H1 (cell line): ENCODE measurements at regions not wholly inside any gene's neighbourhood (a gene's known extent, or its start where the extent isn't known, plus 50 kb on each side); places are given as distances from the start of the nearest gene placed in this dataset.

Experiments used
- CTCF ChIA-PET: fragments of 300-600 bp; sonication (Branson Sonifier 250); formaldehyde crosslinking; loops from one replicate; lab custom pipeline; 2021; ENCODE audit not compliant: partially characterized antibody; lab: Charles Lee
- POLR2A ChIA-PET: fragments of 300-600 bp; sonication (Branson Sonifier 250); formaldehyde crosslinking; loops from one replicate; lab custom pipeline; 2021; ENCODE audit warnings: inconsistent platforms; ENCODE audit not compliant: partially characterized antibody; lab: Charles Lee
- DNase-seq, 2 experiments: peaks; one replicate each; pipeline versions ENCODE4 v3.0.0 to v3.0.0-alpha.2; 2010 to 2022; ENCODE audit warnings: low spot score in 2 of 2, low read depth in 1 of 2, mixed read lengths in 1 of 2
- FAIRE-seq: peaks from 2 replicates; lab custom pipeline; 2011; peaks lifted over from hg19 to GRCh38; lab: Jason Lieb, UNC
- H2AFZ ChIP-seq: 2 replicates; pipeline ENCODE4 v1.8.1; 2012; ENCODE audit warnings: low read length, inconsistent platforms
- H2AK5ac ChIP-seq: 2 replicates; pipeline ENCODE4 v1.6.1; 2013; ENCODE audit warnings: low read depth, low read length
- H2BK120ac ChIP-seq: replicated peaks from 2 replicates; pipeline ENCODE3; 2013; ENCODE audit warnings: low read depth, low read length, inconsistent platforms
- H2BK12ac ChIP-seq: 2 replicates; pipeline ENCODE4 v1.6.1; 2013; ENCODE audit warnings: low read depth, low read length
- H2BK15ac ChIP-seq: 2 replicates; pipeline ENCODE4 v1.6.1; 2013; ENCODE audit warnings: low read length
- H2BK20ac ChIP-seq: 2 replicates; pipeline ENCODE4 v1.6.1; 2013; ENCODE audit warnings: low read length
- H2BK5ac ChIP-seq: 2 replicates; pipeline ENCODE4 v1.6.1; 2013; ENCODE audit warnings: low read depth, low read length
- H3K14ac ChIP-seq: 2 replicates; pipeline ENCODE4 v1.6.1; 2013; ENCODE audit warnings: inconsistent platforms; ENCODE audit not compliant: insufficient read length
- H3K18ac ChIP-seq: 2 replicates; pipeline ENCODE4 v1.6.1; 2013; ENCODE audit warnings: low read length; ENCODE audit errors: extremely low read depth
- H3K23ac ChIP-seq: 2 replicates; pipeline ENCODE4 v1.6.1; 2013; ENCODE audit warnings: inconsistent platforms; ENCODE audit not compliant: insufficient read length
- H3K23me2 ChIP-seq: 2 replicates; pipeline ENCODE4 v1.6.1; 2013; ENCODE audit warnings: low read depth, low read length
- H3K27ac ChIP-seq: 2 replicates; pipeline ENCODE4 v1.6.1; 2011; ENCODE audit warnings: low read depth, low read length, inconsistent platforms
- H3K27me3 ChIP-seq, 4 experiments: replicated peaks in 1 of 4; 1 replicate in 1 of 4; 2 replicates in 3 of 4; pipeline versions ENCODE4 v1.6.1 to v1.8.1; 2011 to 2013; ENCODE audit warnings: low read length in 3 of 4, mild to moderate bottlenecking in 3 of 4, inconsistent platforms in 2 of 4, mixed read lengths in 2 of 4, moderate library complexity in 1 of 4; ENCODE audit not compliant: control insufficient read depth in 3 of 4, insufficient read depth in 3 of 4; ENCODE audit errors: extremely low read depth in 1 of 4
- H3K36me3 ChIP-seq, 4 experiments: 2 replicates each; pipeline versions ENCODE4 v1.6.1 to v1.8.1; 2011 to 2013; ENCODE audit warnings: mild to moderate bottlenecking in 4 of 4, low read length in 3 of 4, moderate library complexity in 2 of 4, control low read depth in 1 of 4, inconsistent platforms in 1 of 4; ENCODE audit not compliant: insufficient read depth in 4 of 4, control insufficient read depth in 2 of 4
- H3K4ac ChIP-seq: replicated peaks from 2 replicates; pipeline ENCODE3; 2013; ENCODE audit warnings: low read length, low read depth, mixed read lengths, inconsistent platforms; ENCODE audit not compliant: insufficient read length
- H3K4me1 ChIP-seq, 4 experiments: replicated peaks in 1 of 4; 1 replicate in 1 of 4; 2 replicates in 3 of 4; pipeline versions ENCODE4 v1.6.1 to v1.8.1; 2011 to 2013; ENCODE audit warnings: low read length in 3 of 4, inconsistent platforms in 2 of 4, mixed read lengths in 1 of 4; ENCODE audit not compliant: insufficient read depth in 4 of 4, control insufficient read depth in 3 of 4
- H3K4me2 ChIP-seq, 2 experiments: 2 replicates each; pipeline versions ENCODE4 v1.6.1 to v1.8.1; 2011 to 2013; ENCODE audit warnings: low read depth in 2 of 2, low read length in 2 of 2, control low read depth in 1 of 2, inconsistent platforms in 1 of 2, mild to moderate bottlenecking in 1 of 2; ENCODE audit not compliant: insufficient read depth in 1 of 2
- H3K4me3 ChIP-seq, 4 experiments: fragments of 200-600, 300-600 bp in 1 of 4; sonication (generic), shearing (Covaris generic), sonication (Bioruptor Twin) in 1 of 4; 2 replicates each; pipeline versions ENCODE4 v1.5.1 to v1.8.1; 2011 to 2016; ENCODE audit warnings: low read length in 4 of 4, low read depth in 3 of 4, control low read depth in 2 of 4, inconsistent platforms in 2 of 4, mild to moderate bottlenecking in 2 of 4, mixed read lengths in 1 of 4, moderate library complexity in 1 of 4; ENCODE audit not compliant: insufficient read depth in 2 of 4; ENCODE audit errors: extremely low read depth in 1 of 4
- H3K56ac ChIP-seq: replicated peaks from 2 replicates; pipeline ENCODE3; 2013; ENCODE audit warnings: low read depth, mild to moderate bottlenecking, mixed read lengths, low read length, inconsistent platforms; ENCODE audit not compliant: insufficient read length
- H3K79me1 ChIP-seq: 2 replicates; pipeline ENCODE4 v1.6.1; 2013; ENCODE audit warnings: low read depth, low read length, control low read depth
- H3K79me2 ChIP-seq, 2 experiments: 2 replicates each; pipeline versions ENCODE4 v1.6.1 to v1.8.1; 2012 to 2013; ENCODE audit warnings: low read length in 2 of 2, mild to moderate bottlenecking in 2 of 2, inconsistent platforms in 1 of 2; ENCODE audit not compliant: insufficient read depth in 2 of 2, control insufficient read depth in 1 of 2
- H3K9ac ChIP-seq, 4 experiments: replicated peaks in 1 of 4; 1 replicate in 1 of 4; 2 replicates in 3 of 4; pipeline versions ENCODE4 v1.6.1 to v1.8.1; 2011 to 2013; ENCODE audit warnings: low read depth in 3 of 4, low read length in 3 of 4, control low read depth in 2 of 4, mild to moderate bottlenecking in 2 of 4, moderate library complexity in 2 of 4, inconsistent platforms in 1 of 4; ENCODE audit errors: extremely low read depth in 1 of 4
- H3K9me3 ChIP-seq, 2 experiments: 2 replicates each; pipeline versions ENCODE4 v1.6.1 to v1.8.1; 2012 to 2013; ENCODE audit warnings: mild to moderate bottlenecking in 2 of 2, moderate library complexity in 2 of 2, control low read depth in 1 of 2, inconsistent platforms in 1 of 2, low read depth in 1 of 2, low read length in 1 of 2, mixed read lengths in 1 of 2; ENCODE audit not compliant: insufficient read depth in 2 of 2
- H4K20me1 ChIP-seq, 2 experiments: replicated peaks in 1 of 2; 2 replicates each; pipeline versions ENCODE3 to v1.8.1; 2011 to 2013; ENCODE audit warnings: inconsistent platforms in 2 of 2, low read length in 2 of 2, mild to moderate bottlenecking in 1 of 2; ENCODE audit not compliant: insufficient read depth in 2 of 2, control insufficient read depth in 1 of 2
- H4K5ac ChIP-seq: 2 replicates; pipeline ENCODE4 v1.6.1; 2013; ENCODE audit warnings: low read length, low read depth, mixed read lengths, inconsistent platforms; ENCODE audit not compliant: insufficient read length
- H4K8ac ChIP-seq: 2 replicates; pipeline ENCODE4 v1.8.0; 2013; ENCODE audit warnings: mild to moderate bottlenecking, moderate library complexity, low read length, inconsistent platforms; ENCODE audit not compliant: insufficient read depth; ENCODE audit errors: extremely low read depth
- H4K91ac ChIP-seq: replicated peaks from 2 replicates; pipeline ENCODE3; 2013; ENCODE audit warnings: low read length, mixed read lengths, inconsistent platforms; ENCODE audit not compliant: insufficient read length
- ASH2L ChIP-seq: fragments of 200-600, 300-600 bp; sonication (generic); IDR thresholded peaks from one replicate; pipeline ENCODE4 v1.7.1; 2017; ENCODE audit warnings: low read length
- BCL11A ChIP-seq, 2 experiments: IDR thresholded peaks; one replicate each; pipeline ENCODE4 v1.6.1; 2011; ENCODE audit warnings: low read depth in 2 of 2, low read length in 2 of 2, mild to moderate bottlenecking in 2 of 2
- CHD1 ChIP-seq: IDR thresholded peaks from 2 replicates; pipeline ENCODE4 v1.6.1; 2012; ENCODE audit warnings: low read depth, low read length, improper control_type of control experiment
- EZH2 ChIP-seq: fragments of 200-600 bp; sonication (generic); IDR thresholded peaks from 2 replicates; pipeline ENCODE4 v1.7.1; 2012; ENCODE audit warnings: low read depth, mild to moderate bottlenecking, moderate library complexity, low read length, inconsistent platforms; ENCODE audit not compliant: severe bottlenecking
- JUN ChIP-seq: IDR thresholded peaks from 2 replicates; pipeline ENCODE4 v1.6.1; 2011; ENCODE audit warnings: low read depth, mild to moderate bottlenecking, improper control_type of control experiment, low read length
- KDM1A ChIP-seq: fragments of 200-600, 300-600 bp; sonication (generic); IDR thresholded peaks from 2 replicates; pipeline ENCODE4 v1.7.1; 2016; ENCODE audit warnings: mild to moderate bottlenecking, low read length, borderline replicate concordance
- KDM5A ChIP-seq: fragments of 200-600 bp; IDR thresholded peaks from 2 replicates; pipeline ENCODE4 v1.7.1; 2012; ENCODE audit warnings: mild to moderate bottlenecking, low read length, inconsistent platforms, mixed read lengths
- POLR2A ChIP-seq, 2 experiments: IDR thresholded peaks; 1 replicate in 1 of 2; 2 replicates in 1 of 2; pipeline ENCODE4 v1.6.1; 2011; ENCODE audit warnings: low read depth in 2 of 2, low read length in 2 of 2, mild to moderate bottlenecking in 2 of 2; ENCODE audit errors: control extremely low read depth in 1 of 2
- POU5F1 ChIP-seq: IDR thresholded peaks from 2 replicates; pipeline ENCODE4 v1.6.1; 2011; ENCODE audit warnings: low read depth, mild to moderate bottlenecking, low read length, moderate library complexity
- RBBP5 ChIP-seq: IDR thresholded peaks from 2 replicates; pipeline ENCODE4 v1.7.1; 2012; ENCODE audit warnings: low read depth, mild to moderate bottlenecking, inconsistent platforms, low read length, moderate library complexity, borderline replicate concordance
- RNF2 ChIP-seq: fragments of 200-900, 300-1000 bp; sonication (generic); IDR thresholded peaks from 2 replicates; pipeline ENCODE4 v1.7.1; 2016; ENCODE audit warnings: borderline replicate concordance, low read depth, mild to moderate bottlenecking, antibody characterized with exemption, low read length; ENCODE audit not compliant: poor library complexity, severe bottlenecking; ENCODE audit errors: missing control alignments
- RXRA ChIP-seq: IDR thresholded peaks from 2 replicates; pipeline ENCODE4 v1.6.1; 2011; ENCODE audit warnings: low read depth, mild to moderate bottlenecking, low read length, moderate library complexity; ENCODE audit not compliant: insufficient read depth
- SIN3A ChIP-seq, 2 experiments: IDR thresholded peaks in 1 of 2; conservative IDR thresholded peaks in 1 of 2; 2 replicates each; pipeline ENCODE4 v1.6.1; 2011 to 2012; ENCODE audit warnings: low read length in 2 of 2, improper control_type of control experiment in 1 of 2, low read depth in 1 of 2, mild to moderate bottlenecking in 1 of 2

- no peak overlapping the region for H4K8ac ChIP-seq
- no peaks in the 10 kb centered on the region for H3K27me3 ChIP-seq
- no peak overlapping the region for H3K4me3 ChIP-seq
- no peaks in the 10 kb centered on the region for H3K79me1 ChIP-seq
- H3K4ac ChIP-seq: no peak overlapping the region
- no peak overlapping the region for H3K14ac ChIP-seq
- no peak overlapping the region for H2AK5ac ChIP-seq
- peaks cover 5 to 16% of the 10 kb centered on the region in 2 experiments; a peak in 2 of 4 replicates for H3K9me3 ChIP-seq
- no peak overlapping the region for H3K4me2 ChIP-seq
- H3K18ac ChIP-seq: no peak overlapping the region
- no peak overlapping the region for H3K23ac ChIP-seq
- no peak overlapping the region for H2BK120ac ChIP-seq
- H2BK20ac ChIP-seq: no peak overlapping the region
- no peak overlapping the region for H4K91ac ChIP-seq
- H3K79me2 ChIP-seq: no peaks in the 10 kb centered on the region
- H3K56ac ChIP-seq: no peak overlapping the region
- H2BK12ac ChIP-seq: no peak overlapping the region
- H4K5ac ChIP-seq: no peak overlapping the region
- H4K20me1 ChIP-seq: no peaks in the 10 kb centered on the region
- H3K9ac ChIP-seq: no peak overlapping the region
- no peaks in the 10 kb centered on the region for H3K23me2 ChIP-seq
- H2BK15ac ChIP-seq: no peak overlapping the region
- DNase-seq: no peak
- H2BK5ac ChIP-seq: no peak overlapping the region
- no peaks in the 10 kb centered on the region for H3K36me3 ChIP-seq
- no peak for FAIRE-seq
- no peak overlapping the region for H3K27ac ChIP-seq
- ChIA-PET CTCF (no interaction called here), POLR2A (no interaction called here)
- TF ChIP-seq KDM1A (no peak), EZH2 (no peak), RXRA (no peak), RNF2 (no peak), BCL11A (IDR thresholded peaks at IDR 0.05; ENCODE audit: low read depth in 2 of 2, low read length in 2 of 2) (no peak), CHD1 (no peak), JUN (no peak), ASH2L (no peak), POLR2A (IDR thresholded peaks at IDR 0.05; ENCODE audit: control extremely low read depth in 1 of 2, low read depth in 2 of 2, low read length in 2 of 2) (no peak), RBBP5 (no peak), KDM5A (no peak), POU5F1 (no peak), SIN3A (conservative IDR thresholded peaks at IDR 0.05 in 1 of 2, IDR thresholded peaks at IDR 0.05 in 1 of 2; ENCODE audit: low read depth in 1 of 2, low read length in 2 of 2) (no peak)
- no peaks in the 10 kb centered on the region for H3K4me1 ChIP-seq
- no peak overlapping the region for H2AFZ ChIP-seq
These were observed 578.0 kb upstream of the NOX3 start for GRCh38 chr6:156033598-156033997.
